Astrocyte (in vitro differentiated cells and primary cell): ENCODE measurements at regions not wholly inside any gene's neighbourhood (a gene's known extent, or its start where the extent isn't known, plus 50 kb on each side); places are given as distances from the start of the nearest gene placed in this dataset.

Experiments
- EZH2 ChIP-seq: IDR thresholded peaks from 2 replicates; pipeline ENCODE4 v1.6.1; 2012; ENCODE audit warnings: mild to moderate bottlenecking, low read length, inconsistent platforms; ENCODE audit not compliant: insufficient read depth
- TF ChIP-seq, protein P1 (sequence below): IDR thresholded peaks from 2 replicates; pipeline ENCODE4 v1.5.1; 2011; ENCODE audit warnings: low read depth, mild to moderate bottlenecking, inconsistent platforms, low read length, moderate library complexity; ENCODE audit not compliant: insufficient read depth

DNA sequence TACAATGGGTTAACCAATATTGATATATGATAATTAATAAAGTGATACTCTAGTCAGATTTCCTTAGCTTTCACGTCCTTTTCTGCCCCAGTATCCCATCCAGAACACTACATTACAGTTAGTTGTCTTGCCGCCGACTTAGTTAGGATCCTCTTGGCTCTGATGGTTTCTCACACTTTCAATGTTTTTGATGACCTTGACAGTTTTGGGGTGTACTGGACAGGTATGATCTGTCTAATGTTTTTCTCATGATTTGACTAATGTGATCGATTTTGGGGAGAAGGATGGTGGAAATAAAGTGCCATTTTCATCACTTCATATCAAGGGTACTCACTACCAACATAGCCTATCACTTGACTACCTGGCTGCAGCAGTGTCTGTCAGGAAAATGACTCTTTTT lies 245.0 kb upstream of the TMC3 start:
- no peak for TF ChIP-seq EZH2
- TF ChIP-seq, protein P1, sequence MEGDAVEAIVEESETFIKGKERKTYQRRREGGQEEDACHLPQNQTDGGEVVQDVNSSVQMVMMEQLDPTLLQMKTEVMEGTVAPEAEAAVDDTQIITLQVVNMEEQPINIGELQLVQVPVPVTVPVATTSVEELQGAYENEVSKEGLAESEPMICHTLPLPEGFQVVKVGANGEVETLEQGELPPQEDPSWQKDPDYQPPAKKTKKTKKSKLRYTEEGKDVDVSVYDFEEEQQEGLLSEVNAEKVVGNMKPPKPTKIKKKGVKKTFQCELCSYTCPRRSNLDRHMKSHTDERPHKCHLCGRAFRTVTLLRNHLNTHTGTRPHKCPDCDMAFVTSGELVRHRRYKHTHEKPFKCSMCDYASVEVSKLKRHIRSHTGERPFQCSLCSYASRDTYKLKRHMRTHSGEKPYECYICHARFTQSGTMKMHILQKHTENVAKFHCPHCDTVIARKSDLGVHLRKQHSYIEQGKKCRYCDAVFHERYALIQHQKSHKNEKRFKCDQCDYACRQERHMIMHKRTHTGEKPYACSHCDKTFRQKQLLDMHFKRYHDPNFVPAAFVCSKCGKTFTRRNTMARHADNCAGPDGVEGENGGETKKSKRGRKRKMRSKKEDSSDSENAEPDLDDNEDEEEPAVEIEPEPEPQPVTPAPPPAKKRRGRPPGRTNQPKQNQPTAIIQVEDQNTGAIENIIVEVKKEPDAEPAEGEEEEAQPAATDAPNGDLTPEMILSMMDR = no peak
